Loucy (cell line): ENCODE measurements at regions not wholly inside any gene's neighbourhood (a gene's known extent, or its start where the extent isn't known, plus 50 kb on each side); places are given as distances from the start of the nearest gene placed in this dataset.

Source experiments
- H2AFZ ChIP-seq: fragments of 200-600 bp; sonication (generic); 2 replicates; pipeline ENCODE4 v1.6.0; 2016; ENCODE audit warnings: antibody characterized with exemption, mild to moderate bottlenecking, low read length, moderate library complexity
- H3F3A ChIP-seq: fragments of 200-600 bp; 2 replicates; pipeline ENCODE4 v1.6.0; 2016; ENCODE audit warnings: antibody characterized with exemption, low read depth, mild to moderate bottlenecking
- H3K27me3 ChIP-seq: fragments of 200-600 bp; sonication (generic); 2 replicates; pipeline ENCODE4 v1.6.1; 2014; ENCODE audit warnings: low read length, mild to moderate bottlenecking; ENCODE audit not compliant: insufficient read depth, poor library complexity, severe bottlenecking
- H3K36me3 ChIP-seq: fragments of 200-600 bp; sonication (generic); 2 replicates; pipeline ENCODE4 v1.6.1; 2016; ENCODE audit warnings: low read length; ENCODE audit not compliant: insufficient read depth
- H3K4me1 ChIP-seq: fragments of 200-600 bp; sonication (generic); 2 replicates; pipeline ENCODE4 v1.5.1; 2014; ENCODE audit warnings: low read length, mild to moderate bottlenecking; ENCODE audit not compliant: insufficient read depth, poor library complexity, severe bottlenecking
- H3K4me2 ChIP-seq: fragments of 200-600 bp; sonication (generic); 2 replicates; pipeline ENCODE4 v1.6.0; 2014; ENCODE audit warnings: antibody characterized with exemption, low read length, low read depth, mild to moderate bottlenecking; ENCODE audit not compliant: poor library complexity, severe bottlenecking
- H3K4me3 ChIP-seq: fragments of 200-600 bp; sonication (generic); 2 replicates; pipeline ENCODE4 v1.5.1; 2014; ENCODE audit warnings: low read length, mild to moderate bottlenecking, mixed read lengths; ENCODE audit not compliant: poor library complexity, severe bottlenecking
- H3K79me2 ChIP-seq: fragments of 200-600 bp; sonication (generic); 2 replicates; pipeline ENCODE4 v1.6.1; 2014; ENCODE audit warnings: low read length; ENCODE audit not compliant: insufficient read depth
- H3K9ac ChIP-seq: fragments of 200-600 bp; sonication (generic); 2 replicates; pipeline ENCODE4 v1.6.0; 2014; ENCODE audit warnings: mild to moderate bottlenecking, low read depth, low read length, moderate library complexity; ENCODE audit not compliant: poor library complexity, severe bottlenecking
- H3K9me2 ChIP-seq: fragments of 200-600 bp; sonication (generic); replicated peaks from 2 replicates; pipeline ENCODE4 v1.6.1; 2016; ENCODE audit warnings: low read depth, low read length, mixed read lengths
- H3K9me3 ChIP-seq: fragments of 200-600 bp; sonication (generic); 2 replicates; pipeline ENCODE4 v1.6.1; 2014; ENCODE audit warnings: mild to moderate bottlenecking, antibody characterized with exemption, low read length, low read depth; ENCODE audit not compliant: insufficient read depth
- H4K20me1 ChIP-seq: fragments of 200-600 bp; sonication (generic); 2 replicates; pipeline ENCODE4 v1.6.0; 2014; ENCODE audit warnings: antibody characterized with exemption, low read length, mild to moderate bottlenecking; ENCODE audit not compliant: insufficient read depth, poor library complexity, severe bottlenecking
- CTCF ChIP-seq: fragments of 200-600 bp; sonication (generic); conservative IDR thresholded peaks from 2 replicates; pipeline ENCODE4 v1.5.1; 2014; ENCODE audit warnings: mild to moderate bottlenecking, antibody characterized with exemption, low read length
- EZH2phosphoT487 ChIP-seq: fragments of 200-600 bp; IDR thresholded peaks from 2 replicates; pipeline ENCODE4 v1.6.1; 2018; ENCODE audit warnings: antibody characterized with exemption, mild to moderate bottlenecking, moderate library complexity, borderline replicate concordance

GRCh38 chr6:87824958-87825491, 123.0 kb upstream of the AKIRIN2 start:
- Histone ChIP-seq H3K9me3 (no peaks in the 10 kb centered on the region), H3K27me3 (no peaks in the 10 kb centered on the region), H3K79me2 (no peaks in the 10 kb centered on the region), H4K20me1 (no peaks in the 10 kb centered on the region), H3K4me2 (no peak overlapping the region), H3F3A (no peaks in the 10 kb centered on the region), H3K36me3 (no peaks in the 10 kb centered on the region), H3K4me1 (no peaks in the 10 kb centered on the region), H3K9ac (no peak overlapping the region), H2AFZ (no peak overlapping the region), H3K9me2 (no peaks in the 10 kb centered on the region), H3K4me3 (no peak overlapping the region)
- TF ChIP-seq EZH2phosphoT487: no peak
- TF ChIP-seq CTCF: no peak

GRCh38 chr6:87822011-87822410, 120.0 kb upstream of the AKIRIN2 start:
- no peaks in the 10 kb centered on the region for H3K36me3 ChIP-seq
- no peaks in the 10 kb centered on the region for H3K4me1 ChIP-seq
- no peak for TF ChIP-seq EZH2phosphoT487
- no peaks in the 10 kb centered on the region for H3K9me3 ChIP-seq
- H3K27me3 ChIP-seq: no peaks in the 10 kb centered on the region
- no peak overlapping the region for H3K4me2 ChIP-seq
- no peaks in the 10 kb centered on the region for H3F3A ChIP-seq
- H4K20me1 ChIP-seq: no peaks in the 10 kb centered on the region
- H3K4me3 ChIP-seq: no peak overlapping the region
- H3K9me2 ChIP-seq: no peaks in the 10 kb centered on the region
- H2AFZ ChIP-seq: no peak overlapping the region
- H3K79me2 ChIP-seq: no peaks in the 10 kb centered on the region
- H3K9ac ChIP-seq: no peak overlapping the region

- Histone ChIP-seq H3K9me3 (no peaks in the 10 kb centered on the region), H2AFZ (no peak overlapping the region), H3K4me3 (no peak overlapping the region), H3K4me2 (no peak overlapping the region), H3K27me3 (no peaks in the 10 kb centered on the region), H3K79me2 (no peaks in the 10 kb centered on the region), H3K36me3 (no peaks in the 10 kb centered on the region), H3K9ac (no peak overlapping the region), H4K20me1 (no peaks in the 10 kb centered on the region), H3K9me2 (no peaks in the 10 kb centered on the region), H3K4me1 (no peaks in the 10 kb centered on the region), H3F3A (no peaks in the 10 kb centered on the region)
- TF ChIP-seq CTCF (no peak), EZH2phosphoT487 (no peak)
Observed at GRCh38 chr6:87820343-87820984, 118.4 kb upstream of the AKIRIN2 start.

- H3K4me3 ChIP-seq: no peak overlapping the region
- peaks cover 6% of the 10 kb centered on the region for H3K27me3 ChIP-seq
Observed at GRCh38 chr6:87817183-87817582, 115.2 kb upstream of the AKIRIN2 start.

More at GRCh38 chr6:87817183-87817582, 115.2 kb upstream of the AKIRIN2 start:
- H3K9me3 ChIP-seq: no peaks in the 10 kb centered on the region
- H4K20me1 ChIP-seq: no peaks in the 10 kb centered on the region
- no peak overlapping the region for H3K4me2 ChIP-seq
- no peaks in the 10 kb centered on the region for H3K4me1 ChIP-seq
- TF ChIP-seq CTCF (no peak), EZH2phosphoT487 (no peak)
- H3K36me3 ChIP-seq: no peaks in the 10 kb centered on the region
- H3K79me2 ChIP-seq: no peaks in the 10 kb centered on the region
- no peak overlapping the region for H2AFZ ChIP-seq
- H3K9ac ChIP-seq: no peak overlapping the region
- no peaks in the 10 kb centered on the region for H3K9me2 ChIP-seq
- no peaks in the 10 kb centered on the region for H3F3A ChIP-seq
